ENCODE measurements at regions not wholly inside any gene's neighbourhood (a gene's known extent, or its start where the extent isn't known, plus 50 kb on each side); places are given as distances from the start of the nearest gene placed in this dataset.

DNA sequence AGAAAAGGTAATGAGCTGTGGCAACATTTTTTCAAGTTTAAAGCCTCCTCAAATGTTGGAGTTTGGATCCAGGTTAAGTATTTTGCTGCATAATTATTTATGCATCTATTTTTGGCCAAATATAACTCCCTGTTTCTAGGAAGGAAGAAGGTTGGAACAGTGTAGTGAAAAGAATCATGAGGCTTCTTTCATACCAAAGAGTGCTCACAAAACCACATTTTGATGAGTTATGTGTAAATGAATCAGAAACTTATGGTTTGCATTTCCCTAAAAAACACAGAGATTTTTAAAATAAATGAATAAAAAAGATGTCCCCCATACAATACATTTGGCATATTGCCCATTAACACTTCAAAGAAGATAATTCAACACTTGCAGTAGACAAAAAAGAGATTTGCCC lies 246.9 kb upstream of the PRDM1 start:
- in situ Hi-C loops (cut with MboI; ENCODE audit: low sequenced_read_pairs): no loop called here
- H3K4me1 ChIP-seq: no peaks in the 10 kb centered on the region
- H3K9me3 ChIP-seq: no peaks in the 10 kb centered on the region
- no peak overlapping the region for H3K4me3 ChIP-seq
- no peaks in the 10 kb centered on the region for H3K27me3 ChIP-seq (ENCODE audit: low read depth)
- no peak for DNase-seq (ENCODE audit: low spot score in 2 of 2)
- no peaks in the 10 kb centered on the region for H3K36me3 ChIP-seq (replicated peaks)

DNA sequence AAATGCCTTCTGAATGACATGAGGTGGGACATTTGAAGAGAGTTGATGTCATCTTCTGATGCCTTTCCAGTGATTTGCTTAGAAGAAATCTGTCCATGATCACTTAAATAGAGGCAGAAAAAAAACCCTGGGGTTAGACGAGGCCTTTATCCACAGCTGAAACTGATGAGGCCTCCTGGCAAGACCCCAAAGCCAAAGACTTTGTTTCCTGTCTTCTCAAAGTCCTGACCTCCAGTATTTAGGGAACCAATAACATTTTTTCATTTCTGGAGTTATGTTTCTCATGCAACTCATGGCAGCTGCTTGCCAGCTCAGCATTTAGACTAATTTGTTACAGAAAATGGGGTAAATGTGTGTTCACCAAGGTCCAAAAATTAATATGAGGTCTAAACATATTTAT lies 248.0 kb upstream of the PRDM1 start:
- DNase-seq (ENCODE audit: low spot score in 2 of 2): no peak
- Histone ChIP-seq H3K4me3 (no peak overlapping the region), H3K4me1 (no peaks in the 10 kb centered on the region), H3K27me3 (ENCODE audit: low read depth) (no peaks in the 10 kb centered on the region), H3K36me3 (replicated peaks) (no peaks in the 10 kb centered on the region), H3K9me3 (no peaks in the 10 kb centered on the region)
- in situ Hi-C loops (cut with MboI; ENCODE audit: low sequenced_read_pairs): no loop called here

DNA sequence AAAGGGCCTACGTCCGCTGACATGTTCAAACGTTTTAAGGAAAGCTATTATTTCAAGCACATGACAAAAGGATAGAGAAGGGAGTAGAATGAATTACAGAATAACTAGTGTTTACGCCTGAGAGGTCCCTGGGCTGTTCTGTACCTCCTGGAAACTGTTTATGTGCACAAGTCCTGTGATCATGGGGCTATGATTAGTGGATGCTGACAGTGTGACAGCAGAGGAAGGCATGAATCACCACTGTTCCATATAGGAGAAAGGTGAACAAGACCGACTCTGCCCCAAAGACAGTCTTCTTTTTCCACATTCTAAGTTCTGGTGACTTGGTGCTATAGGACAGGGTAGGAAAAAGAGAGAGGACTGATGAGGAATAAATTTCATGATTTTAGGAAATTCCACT lies 249.2 kb upstream of the PRDM1 start:
- no peaks in the 10 kb centered on the region for H3K4me1 ChIP-seq
- in situ Hi-C loops (cut with MboI; ENCODE audit: low sequenced_read_pairs): no loop called here
- DNase-seq (ENCODE audit: low spot score in 2 of 2): no peak

DNA sequence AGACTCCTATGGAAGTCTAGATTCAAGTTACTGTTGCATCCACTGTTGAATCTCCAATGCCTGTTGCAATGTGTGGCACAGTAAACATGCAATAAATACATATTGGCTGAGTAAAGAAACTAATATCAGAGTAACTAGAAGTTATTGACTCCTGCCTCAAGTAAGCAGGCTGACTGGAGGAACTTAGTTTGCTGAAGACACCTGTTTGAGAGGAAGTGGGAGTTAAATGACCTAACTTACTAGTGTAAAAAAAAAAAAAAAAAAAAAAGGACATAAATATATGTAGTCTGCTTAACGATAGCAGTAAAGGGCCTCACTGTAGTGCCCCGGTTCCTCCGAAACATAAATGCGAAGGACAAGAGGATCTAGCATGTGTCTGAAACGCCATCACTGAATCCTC lies 249.8 kb upstream of the PRDM1 start:
- in situ Hi-C loops (cut with MboI; ENCODE audit: low sequenced_read_pairs): no loop called here
- Histone ChIP-seq H3K9me3 (no peaks in the 10 kb centered on the region), H3K4me3 (no peak overlapping the region), H3K4me1 (no peaks in the 10 kb centered on the region), H3K36me3 (replicated peaks) (no peaks in the 10 kb centered on the region), H3K27me3 (ENCODE audit: low read depth) (no peaks in the 10 kb centered on the region)
- no peak for DNase-seq (ENCODE audit: low spot score in 2 of 2)

More for the DNA sequence above, 249.2 kb upstream of the PRDM1 start:
- no peaks in the 10 kb centered on the region for H3K9me3 ChIP-seq
- H3K4me3 ChIP-seq: no peak overlapping the region
- no peaks in the 10 kb centered on the region for H3K27me3 ChIP-seq (ENCODE audit: low read depth)
- H3K36me3 ChIP-seq (replicated peaks): no peaks in the 10 kb centered on the region

DNA sequence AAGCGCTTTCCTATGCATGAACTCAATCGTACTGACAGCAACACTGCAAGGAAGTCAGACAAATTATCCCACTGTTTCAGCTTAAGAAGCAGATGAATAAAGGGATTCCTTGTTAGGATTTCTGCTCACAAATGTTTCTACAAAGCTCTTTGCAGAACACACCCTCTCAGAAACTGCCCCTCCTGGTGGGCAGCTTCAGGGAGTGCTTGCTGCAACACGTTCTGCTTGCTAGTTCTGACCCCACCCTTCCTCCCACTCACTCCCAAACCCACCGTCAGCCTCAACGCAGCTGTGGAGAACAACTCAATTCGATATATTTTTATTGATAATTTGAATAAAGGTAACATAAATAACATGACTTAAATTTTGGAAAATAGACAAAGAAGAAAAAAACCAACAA lies 250.8 kb upstream of the PRDM1 start:
- Histone ChIP-seq H3K27me3 (ENCODE audit: low read depth) (no peaks in the 10 kb centered on the region), H3K36me3 (replicated peaks) (no peaks in the 10 kb centered on the region), H3K9me3 (no peaks in the 10 kb centered on the region), H3K4me1 (no peaks in the 10 kb centered on the region), H3K4me3 (no peak overlapping the region)
- DNase-seq (ENCODE audit: low spot score in 2 of 2): peak; percentile 32 to 59
- in situ Hi-C loops (cut with MboI; ENCODE audit: low sequenced_read_pairs): no loop called here

DNA sequence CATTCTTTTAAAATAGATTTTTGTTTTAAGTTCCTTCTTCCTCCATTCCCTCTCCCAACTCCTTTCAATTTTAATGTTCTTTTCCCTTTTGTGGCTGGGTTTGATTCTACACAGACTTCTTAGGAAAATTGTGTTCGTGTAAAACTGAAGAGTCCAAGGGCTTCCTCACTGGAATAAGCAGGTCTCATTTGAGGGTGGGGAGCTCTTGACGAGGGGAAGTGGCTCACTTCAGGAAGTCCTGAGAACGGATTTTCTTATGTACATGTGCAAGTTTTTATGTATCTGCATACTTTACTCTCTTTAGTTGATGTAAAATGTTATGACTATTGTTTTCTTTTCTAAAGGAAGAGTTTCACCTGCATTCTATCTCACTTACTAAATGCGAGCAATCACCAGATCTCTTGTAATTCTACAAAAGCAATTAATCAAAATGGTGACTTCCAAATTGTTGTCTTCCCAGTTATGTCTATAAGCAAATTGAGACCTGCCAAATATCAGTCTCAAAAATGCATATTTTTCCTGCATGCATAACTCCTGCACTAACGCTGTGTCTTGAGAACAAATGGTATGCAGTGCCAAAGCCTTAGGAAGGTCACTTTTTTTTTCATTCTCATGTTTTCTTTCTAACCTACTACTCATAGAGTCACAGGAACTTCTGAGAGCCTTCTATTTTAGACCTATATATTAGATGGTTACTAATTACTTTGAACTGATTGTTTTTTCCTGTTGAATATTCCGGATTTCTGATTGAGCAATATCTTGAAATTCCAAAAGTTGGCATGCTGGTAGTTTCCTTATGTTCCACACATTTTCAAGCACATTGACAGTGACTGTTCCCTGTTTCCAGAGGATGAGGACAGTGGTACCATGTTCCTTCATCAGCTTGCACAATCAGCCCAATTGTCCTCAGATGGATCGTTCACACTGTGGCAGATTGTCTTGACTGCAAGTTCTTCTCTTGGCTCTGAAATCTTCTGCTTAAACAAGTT lies 251.9 kb upstream of the PRDM1 start:
- H3K4me1 ChIP-seq: no peaks in the 10 kb centered on the region
- no peaks in the 10 kb centered on the region for H3K36me3 ChIP-seq (replicated peaks)
- H3K9me3 ChIP-seq: no peaks in the 10 kb centered on the region
- in situ Hi-C loops (cut with MboI; ENCODE audit: low sequenced_read_pairs): no loop called here
- no peak overlapping the region for H3K4me3 ChIP-seq
- no peaks in the 10 kb centered on the region for H3K27me3 ChIP-seq (ENCODE audit: low read depth)
- DNase-seq (ENCODE audit: low spot score in 2 of 2): no peak

DNA sequence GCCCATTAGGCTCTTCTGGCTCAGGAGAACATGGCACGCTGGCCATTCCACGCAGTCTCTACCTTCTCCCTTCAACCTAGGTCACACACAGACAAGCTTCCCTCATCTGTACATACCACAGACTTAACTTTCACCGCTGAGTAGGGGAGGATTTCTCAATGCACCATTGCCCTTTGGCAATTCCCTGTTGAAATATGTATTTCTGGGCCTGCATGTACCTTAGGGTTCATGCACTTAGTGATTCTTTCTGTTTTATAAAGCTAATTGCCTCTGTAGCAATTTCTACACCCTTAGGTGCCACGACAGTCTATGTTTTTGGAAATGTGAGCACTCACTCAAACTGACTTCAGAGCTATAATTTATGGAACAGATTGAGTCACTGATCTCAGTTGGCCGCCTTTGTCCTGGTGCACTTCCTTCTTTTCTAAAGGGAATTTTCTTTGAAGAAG lies 253.8 kb upstream of the PRDM1 start:
- DNase-seq (ENCODE audit: low spot score in 2 of 2): no peak
- Histone ChIP-seq H3K27me3 (ENCODE audit: low read depth) (no peaks in the 10 kb centered on the region), H3K4me3 (no peak overlapping the region), H3K36me3 (replicated peaks) (no peaks in the 10 kb centered on the region), H3K4me1 (no peaks in the 10 kb centered on the region), H3K9me3 (no peaks in the 10 kb centered on the region)
- in situ Hi-C loops (cut with MboI; ENCODE audit: low sequenced_read_pairs): no loop called here

DNA sequence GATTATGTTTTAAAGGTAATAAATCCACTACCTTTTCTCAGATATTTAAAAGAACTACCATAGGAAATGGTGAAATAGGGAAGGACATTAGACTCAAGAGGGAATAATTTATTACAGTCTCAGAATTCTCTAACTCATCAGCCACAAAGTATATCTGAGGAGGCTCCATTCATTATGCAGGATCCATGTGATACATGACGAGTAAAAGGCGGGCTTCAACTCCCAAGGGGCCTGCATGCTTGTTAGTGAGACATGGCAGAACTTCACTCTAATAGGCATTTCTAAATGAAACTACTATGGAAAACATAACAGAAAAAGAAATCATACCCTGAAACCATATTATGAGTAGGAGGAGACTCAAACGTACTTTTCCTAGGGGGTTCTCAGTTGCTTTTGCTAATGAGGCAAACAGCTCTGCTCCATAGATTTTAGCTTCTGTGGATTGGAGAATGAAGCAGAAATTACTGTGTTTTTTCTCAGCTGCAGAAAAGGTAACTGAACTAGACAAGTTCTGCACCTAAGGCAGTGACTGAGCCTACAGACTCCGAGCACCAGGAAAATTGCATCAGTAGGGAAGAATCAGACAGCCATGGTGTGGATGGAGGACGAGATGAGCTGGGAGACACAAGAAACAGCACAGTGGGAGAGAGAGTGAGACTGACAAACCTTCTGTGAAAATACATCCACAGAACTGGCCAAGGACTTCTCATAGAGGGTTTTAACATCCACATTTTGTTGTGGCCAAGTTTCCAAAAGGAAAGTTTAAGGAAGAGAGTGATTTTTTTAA lies 254.6 kb upstream of the PRDM1 start:
- in situ Hi-C loops (cut with MboI; ENCODE audit: low sequenced_read_pairs): no loop called here
- Histone ChIP-seq H3K27me3 (ENCODE audit: low read depth) (no peaks in the 10 kb centered on the region), H3K9me3 (no peaks in the 10 kb centered on the region; the same call in 1 of the 2 replicates), H3K4me1 (no peaks in the 10 kb centered on the region), H3K36me3 (replicated peaks) (no peaks in the 10 kb centered on the region), H3K4me3 (no peak overlapping the region)
- DNase-seq (ENCODE audit: low spot score in 2 of 2): no peak

DNA sequence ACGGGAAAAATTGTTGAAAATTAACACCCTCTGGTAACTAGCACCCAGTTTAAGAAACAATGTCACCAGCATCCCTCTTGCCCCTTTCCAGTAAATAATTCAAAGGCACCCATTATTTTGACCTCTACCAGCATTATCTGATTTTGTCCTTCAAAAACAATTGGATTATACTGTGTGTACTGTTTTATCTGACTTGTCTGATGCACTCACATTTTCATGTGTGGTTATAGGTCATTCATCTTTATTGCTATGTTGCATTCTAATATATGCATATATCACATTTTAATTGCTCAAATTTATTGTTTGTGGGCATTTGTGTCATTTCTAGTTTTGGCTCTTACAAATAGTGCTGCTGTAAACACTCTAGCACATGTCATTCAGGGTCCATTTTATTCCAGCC lies 260.9 kb upstream of the PRDM1 start:
- H3K4me3 ChIP-seq: no peak overlapping the region
- in situ Hi-C loops (cut with MboI; ENCODE audit: low sequenced_read_pairs): no loop called here
- H3K36me3 ChIP-seq (replicated peaks): no peaks in the 10 kb centered on the region
- no peaks in the 10 kb centered on the region for H3K27me3 ChIP-seq (ENCODE audit: low read depth)
- H3K4me1 ChIP-seq: no peaks in the 10 kb centered on the region
- H3K9me3 ChIP-seq: no peaks in the 10 kb centered on the region; the same call in 1 of the 2 replicates
- DNase-seq (ENCODE audit: low spot score in 2 of 2): no peak

DNA sequence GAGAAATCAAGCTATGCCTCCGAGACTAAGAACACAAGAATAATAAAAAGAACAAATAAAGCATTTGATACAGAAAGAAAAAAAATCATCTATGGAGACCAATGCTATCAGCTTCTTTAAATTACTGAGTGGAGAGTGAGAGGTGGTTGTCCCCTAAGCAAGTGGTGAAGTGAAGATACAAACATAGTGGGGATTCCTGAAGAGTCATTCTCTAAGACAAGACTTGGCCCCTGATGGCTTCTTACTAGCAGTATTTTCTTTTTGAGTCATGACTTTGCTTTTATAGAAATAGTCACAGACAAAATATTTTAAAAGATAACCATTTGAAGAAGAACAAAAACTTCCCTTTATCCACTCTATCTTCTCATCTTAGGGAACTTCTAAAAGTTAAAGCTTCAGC lies 261.4 kb upstream of the PRDM1 start:
- DNase-seq (ENCODE audit: low spot score in 2 of 2): no peak
- H3K9me3 ChIP-seq: no peaks in the 10 kb centered on the region; the same call in 1 of the 2 replicates
- H3K4me1 ChIP-seq: no peaks in the 10 kb centered on the region
- no peaks in the 10 kb centered on the region for H3K36me3 ChIP-seq (replicated peaks)
- in situ Hi-C loops (cut with MboI; ENCODE audit: low sequenced_read_pairs): no loop called here
- no peak overlapping the region for H3K4me3 ChIP-seq
- no peaks in the 10 kb centered on the region for H3K27me3 ChIP-seq (ENCODE audit: low read depth)

DNA sequence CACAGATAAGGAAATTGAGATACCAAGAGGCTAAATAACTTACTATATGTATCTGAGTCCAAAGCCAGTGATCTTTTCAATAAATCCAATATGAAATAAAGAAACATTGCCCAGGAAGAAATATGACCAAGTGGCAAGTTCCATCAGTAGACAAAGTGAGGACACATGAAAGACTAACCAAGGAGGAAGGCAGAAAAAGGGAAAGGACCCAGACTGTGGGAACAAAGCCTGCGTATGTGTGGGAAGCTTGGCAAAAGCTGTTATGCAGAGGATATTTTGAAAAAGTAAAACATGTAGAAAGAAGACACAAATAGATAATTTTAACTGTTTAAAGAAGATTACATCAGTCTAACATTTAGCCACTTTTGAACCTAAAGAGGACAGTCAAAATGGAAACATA lies 264.4 kb upstream of the PRDM1 start:
- Histone ChIP-seq H3K36me3 (replicated peaks) (no peaks in the 10 kb centered on the region), H3K9me3 (no peaks in the 10 kb centered on the region; the same call in 1 of the 2 replicates), H3K4me1 (no peaks in the 10 kb centered on the region), H3K27me3 (ENCODE audit: low read depth) (no peaks in the 10 kb centered on the region), H3K4me3 (no peak overlapping the region)
- no peak for DNase-seq (ENCODE audit: low spot score in 2 of 2)
- in situ Hi-C loops (cut with MboI; ENCODE audit: low sequenced_read_pairs): no loop called here

DNA sequence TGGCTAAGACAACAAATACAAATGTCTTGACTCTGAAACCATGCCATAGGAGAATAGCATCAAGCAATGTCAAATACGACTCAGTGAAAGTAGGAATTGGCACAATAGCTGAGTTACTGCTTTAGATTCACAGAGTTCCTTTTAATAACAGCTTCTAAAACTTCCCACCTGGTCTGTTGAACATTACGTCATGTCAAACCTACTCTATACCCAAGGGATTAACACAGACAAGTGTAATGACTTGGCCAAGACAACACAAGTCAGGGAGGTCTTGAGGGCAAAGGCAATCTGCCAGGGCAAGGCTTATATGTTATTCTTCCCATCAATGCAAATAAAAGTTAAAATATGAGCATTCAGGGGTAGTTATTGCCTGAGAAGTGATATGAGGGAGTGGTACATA lies 265.1 kb upstream of the PRDM1 start:
- no peak overlapping the region for H3K4me3 ChIP-seq
- DNase-seq (ENCODE audit: low spot score in 2 of 2): no peak
- H3K4me1 ChIP-seq: no peaks in the 10 kb centered on the region
- no peaks in the 10 kb centered on the region for H3K36me3 ChIP-seq (replicated peaks)
- H3K27me3 ChIP-seq (ENCODE audit: low read depth): no peaks in the 10 kb centered on the region
- in situ Hi-C loops (cut with MboI; ENCODE audit: low sequenced_read_pairs): no loop called here
- no peaks in the 10 kb centered on the region for H3K9me3 ChIP-seq

DNA sequence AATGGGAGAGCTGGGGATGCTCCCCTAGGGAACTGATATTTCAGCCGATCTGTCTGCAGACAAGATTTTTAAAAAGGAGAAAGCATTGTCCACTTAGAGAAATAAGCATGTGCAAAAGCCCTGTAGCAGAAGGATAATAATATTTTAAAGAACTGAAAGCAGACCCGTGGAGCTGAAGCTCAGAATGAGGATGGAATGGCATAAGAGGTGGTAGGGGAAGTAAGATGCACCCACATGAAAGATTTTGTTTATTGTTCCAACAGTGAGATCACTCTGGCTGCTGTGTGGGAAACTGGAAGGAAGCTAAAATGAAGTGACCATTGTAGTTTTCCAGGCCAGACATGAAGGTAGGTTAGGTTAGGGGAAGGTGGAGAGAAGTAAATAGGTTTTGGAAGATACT lies 266.4 kb upstream of the PRDM1 start:
- in situ Hi-C loops (cut with MboI; ENCODE audit: low sequenced_read_pairs): no loop called here
- H3K36me3 ChIP-seq (replicated peaks): no peaks in the 10 kb centered on the region
- DNase-seq (ENCODE audit: low spot score in 2 of 2): no peak
- peaks cover 3% of the 10 kb centered on the region for H3K27me3 ChIP-seq (ENCODE audit: low read depth)
- H3K4me3 ChIP-seq: no peak overlapping the region
- H3K4me1 ChIP-seq: no peaks in the 10 kb centered on the region
- no peaks in the 10 kb centered on the region for H3K9me3 ChIP-seq

DNA sequence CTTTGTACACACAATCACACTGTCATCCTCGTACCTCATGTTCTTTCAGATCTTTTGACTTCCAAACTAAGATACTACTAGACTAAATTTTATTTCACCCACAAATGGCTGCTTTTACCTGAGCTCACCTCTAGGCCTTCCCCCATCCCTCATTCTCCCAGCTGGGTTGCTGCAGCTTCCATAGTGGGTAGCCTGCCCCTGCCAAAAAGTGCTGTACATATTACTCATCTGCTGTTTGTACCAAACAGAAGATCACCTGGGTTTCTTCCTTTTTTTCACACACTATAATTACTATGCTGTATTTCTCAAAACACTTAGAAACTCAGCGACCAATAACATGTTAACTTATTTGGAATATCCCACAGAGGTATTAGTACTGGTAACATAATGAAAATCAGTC lies 267.6 kb upstream of the PRDM1 start:
- no peak overlapping the region for H3K4me3 ChIP-seq
- H3K27me3 ChIP-seq (ENCODE audit: low read depth): peaks cover 5% of the 10 kb centered on the region
- H3K36me3 ChIP-seq (replicated peaks): no peaks in the 10 kb centered on the region
- no peaks in the 10 kb centered on the region for H3K9me3 ChIP-seq
- in situ Hi-C loops (cut with MboI; ENCODE audit: low sequenced_read_pairs): no loop called here
- no peaks in the 10 kb centered on the region for H3K4me1 ChIP-seq
- DNase-seq (ENCODE audit: low spot score in 2 of 2): no peak

Data from HAP-1 (cell line).